ENCODE measurements at regions not wholly inside any gene's neighbourhood (a gene's known extent, or its start where the extent isn't known, plus 50 kb on each side); places are given as distances from the start of the nearest gene placed in this dataset.
A peak's percentile ranks its signal among the peaks of the same experiment; 100 is the strongest.

DNA sequence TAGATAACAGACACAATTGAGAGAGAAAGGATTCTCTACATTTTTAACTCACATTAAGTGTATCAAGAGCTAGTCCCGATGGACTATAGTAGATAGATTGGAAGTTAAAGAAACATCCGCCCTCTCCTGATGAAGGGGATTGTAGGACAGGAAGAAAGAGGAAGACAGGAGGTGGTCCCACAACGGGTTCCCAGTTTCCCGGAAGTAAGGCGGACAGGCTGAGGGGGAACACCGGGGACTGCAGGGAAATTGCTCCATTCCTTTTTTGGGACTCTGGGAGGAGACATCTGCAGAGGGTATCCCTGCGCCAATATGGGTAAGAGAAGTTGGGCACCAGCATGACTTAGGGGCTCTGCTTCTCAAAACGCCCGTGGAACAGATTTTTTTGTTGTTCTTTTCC lies 177.5 kb upstream of the ATF7IP start:
- H3K36me3 ChIP-seq = no peaks in the 10 kb centered on the region

DNA sequence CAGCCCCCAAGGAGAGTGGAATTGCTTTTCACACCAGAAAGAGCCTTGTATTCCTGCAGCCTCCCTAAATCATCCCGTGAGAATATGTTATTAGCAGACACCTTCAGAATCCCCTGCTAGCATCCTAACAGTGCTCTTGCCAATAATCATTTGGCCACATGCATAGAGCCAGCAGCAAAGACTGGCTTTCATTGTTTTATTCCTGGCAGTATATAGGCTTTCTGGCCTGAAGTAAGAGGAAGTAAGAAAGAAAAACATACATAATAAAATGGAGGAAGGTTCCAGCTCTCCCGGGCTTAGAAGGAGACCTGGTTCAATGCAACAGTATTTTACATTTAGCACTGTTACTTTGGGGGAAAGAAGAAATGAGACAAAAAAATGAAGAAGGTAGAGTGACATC lies 176.7 kb upstream of the ATF7IP start:
- H3K4me3 ChIP-seq = no peak overlapping the region
- no peaks in the 10 kb centered on the region for H3K9me3 ChIP-seq
- no peak overlapping the region for H3K27ac ChIP-seq
- intact Hi-C loops (cut with DNase I) = no loop called here
- no peaks in the 10 kb centered on the region for H3K27me3 ChIP-seq
- ATAC-seq (no peak), DNase-seq (no peak)
- H3K36me3 ChIP-seq = no peaks in the 10 kb centered on the region
- no peaks in the 10 kb centered on the region for H3K4me1 ChIP-seq
- TF ChIP-seq, protein P1, sequence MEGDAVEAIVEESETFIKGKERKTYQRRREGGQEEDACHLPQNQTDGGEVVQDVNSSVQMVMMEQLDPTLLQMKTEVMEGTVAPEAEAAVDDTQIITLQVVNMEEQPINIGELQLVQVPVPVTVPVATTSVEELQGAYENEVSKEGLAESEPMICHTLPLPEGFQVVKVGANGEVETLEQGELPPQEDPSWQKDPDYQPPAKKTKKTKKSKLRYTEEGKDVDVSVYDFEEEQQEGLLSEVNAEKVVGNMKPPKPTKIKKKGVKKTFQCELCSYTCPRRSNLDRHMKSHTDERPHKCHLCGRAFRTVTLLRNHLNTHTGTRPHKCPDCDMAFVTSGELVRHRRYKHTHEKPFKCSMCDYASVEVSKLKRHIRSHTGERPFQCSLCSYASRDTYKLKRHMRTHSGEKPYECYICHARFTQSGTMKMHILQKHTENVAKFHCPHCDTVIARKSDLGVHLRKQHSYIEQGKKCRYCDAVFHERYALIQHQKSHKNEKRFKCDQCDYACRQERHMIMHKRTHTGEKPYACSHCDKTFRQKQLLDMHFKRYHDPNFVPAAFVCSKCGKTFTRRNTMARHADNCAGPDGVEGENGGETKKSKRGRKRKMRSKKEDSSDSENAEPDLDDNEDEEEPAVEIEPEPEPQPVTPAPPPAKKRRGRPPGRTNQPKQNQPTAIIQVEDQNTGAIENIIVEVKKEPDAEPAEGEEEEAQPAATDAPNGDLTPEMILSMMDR (IDR thresholded peaks at IDR 0.05) = no peak

More for the DNA sequence above, 177.5 kb upstream of the ATF7IP start:
- no peak for ATAC-seq
- no peak for DNase-seq
- no peaks in the 10 kb centered on the region for H3K27me3 ChIP-seq
- no peaks in the 10 kb centered on the region for H3K9me3 ChIP-seq
- H3K4me3 ChIP-seq = no peak overlapping the region
- H3K27ac ChIP-seq = no peak overlapping the region
- TF ChIP-seq, protein P1 (IDR thresholded peaks at IDR 0.05) = no peak
- intact Hi-C loops (cut with DNase I) = no loop called here
- H3K4me1 ChIP-seq = no peaks in the 10 kb centered on the region

DNA sequence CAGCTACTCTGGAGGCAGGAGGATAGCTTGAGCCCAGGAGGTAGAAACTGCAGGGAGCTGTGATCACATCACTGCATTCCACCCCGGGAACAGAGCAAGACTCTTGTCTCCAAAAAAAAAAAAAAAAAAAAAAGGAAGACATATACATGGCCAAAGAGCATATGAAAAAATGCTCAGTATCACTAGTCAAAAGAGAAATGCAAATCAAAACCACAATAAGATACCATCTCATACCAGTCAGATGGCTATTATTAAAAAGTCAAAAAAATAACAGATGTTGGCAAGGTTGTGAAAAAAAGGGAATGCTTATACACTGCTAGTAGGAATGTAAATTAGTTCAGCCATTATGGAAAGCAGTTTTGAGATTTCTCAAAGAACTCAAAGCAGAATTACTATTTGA lies 174.8 kb upstream of the ATF7IP start:
- no peak for DNase-seq
- no peak for ATAC-seq
- intact Hi-C loops (cut with DNase I) = no loop called here
- TF ChIP-seq, protein P1 (IDR thresholded peaks at IDR 0.05) = no peak
- Histone ChIP-seq H3K27ac (no peak overlapping the region), H3K4me1 (no peaks in the 10 kb centered on the region), H3K36me3 (no peaks in the 10 kb centered on the region), H3K27me3 (no peaks in the 10 kb centered on the region), H3K4me3 (no peak overlapping the region), H3K9me3 (no peaks in the 10 kb centered on the region)

DNA sequence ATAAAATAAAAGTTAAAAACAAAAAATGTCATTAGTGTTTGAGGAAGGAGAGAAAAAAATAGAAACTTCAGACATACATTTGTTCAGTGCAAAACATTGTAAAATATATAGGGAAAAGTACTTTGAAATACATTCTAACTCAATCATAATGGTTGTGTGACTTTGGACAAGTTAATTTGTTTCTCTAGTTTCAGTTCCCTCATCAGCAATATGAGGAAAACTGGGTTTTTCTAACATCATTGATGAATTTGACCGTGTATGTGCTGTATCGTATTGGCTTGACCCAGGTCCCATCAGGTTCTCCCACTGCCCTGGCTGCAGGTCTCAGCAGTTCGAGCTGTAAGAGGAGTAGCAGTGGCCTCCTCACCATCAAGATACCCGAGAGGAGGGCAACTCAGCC lies 173.9 kb upstream of the ATF7IP start:
- DNase-seq (no peak), ATAC-seq (no peak)
- intact Hi-C loops (cut with DNase I) = no loop called here
- TF ChIP-seq, protein P1 (IDR thresholded peaks at IDR 0.05) = no peak
- Histone ChIP-seq H3K4me1 (no peaks in the 10 kb centered on the region), H3K36me3 (no peaks in the 10 kb centered on the region), H3K4me3 (no peak overlapping the region), H3K27ac (no peak overlapping the region), H3K27me3 (no peaks in the 10 kb centered on the region), H3K9me3 (no peaks in the 10 kb centered on the region)

DNA sequence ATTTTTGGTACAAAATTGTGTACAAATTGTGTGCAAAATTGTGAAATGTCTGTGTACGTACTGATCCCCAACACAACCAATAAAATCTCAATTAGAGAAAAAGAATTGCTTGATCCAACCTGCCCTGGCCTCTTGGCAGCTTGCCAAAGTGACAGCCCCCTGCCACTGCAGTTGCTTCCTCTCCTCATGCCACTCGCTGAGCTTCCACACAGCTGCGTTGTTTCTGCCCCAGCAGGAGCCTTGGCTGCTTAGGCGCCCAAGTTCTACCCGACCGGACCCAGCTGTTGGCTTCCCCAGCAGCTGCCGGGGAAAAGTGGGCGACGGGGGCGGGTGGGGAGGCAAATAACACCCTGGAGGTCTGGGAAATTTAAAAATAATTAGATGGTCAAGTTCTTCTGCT lies 171.8 kb upstream of the ATF7IP start:
- Histone ChIP-seq H3K27ac (no peak overlapping the region), H3K4me1 (no peaks in the 10 kb centered on the region), H3K9me3 (no peaks in the 10 kb centered on the region), H3K27me3 (no peaks in the 10 kb centered on the region), H3K36me3 (no peaks in the 10 kb centered on the region), H3K4me3 (no peak overlapping the region)
- DNase-seq (peak; percentile 65), ATAC-seq (no peak)
- TF ChIP-seq, protein P1 (IDR thresholded peaks at IDR 0.05) = no peak
- intact Hi-C loops (cut with DNase I) = no loop called here

DNA sequence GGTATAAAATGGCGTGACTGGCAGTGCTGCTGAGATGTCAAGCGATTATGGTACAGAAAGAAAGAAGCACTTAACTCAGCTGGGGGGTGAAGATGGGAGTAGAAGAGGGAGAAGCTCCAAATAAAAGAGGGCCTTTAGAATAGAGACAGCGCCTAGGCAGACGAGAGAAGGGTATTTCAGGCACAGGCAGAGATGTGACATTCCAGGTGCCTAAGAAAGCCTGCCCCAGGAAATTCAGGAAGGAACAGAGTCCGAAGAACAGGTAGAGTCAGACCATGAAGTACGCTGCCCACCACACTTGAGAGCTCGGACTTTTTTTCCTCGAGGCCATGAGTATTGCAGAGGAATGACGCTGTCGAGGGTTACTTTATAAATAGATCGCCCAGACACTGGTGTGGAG lies 170.9 kb upstream of the ATF7IP start:
- no peak overlapping the region for H3K27ac ChIP-seq
- H3K27me3 ChIP-seq = no peaks in the 10 kb centered on the region
- ATAC-seq (no peak), DNase-seq (no peak)
- no peaks in the 10 kb centered on the region for H3K4me1 ChIP-seq
- intact Hi-C loops (cut with DNase I) = no loop called here
- no peak overlapping the region for H3K4me3 ChIP-seq
- TF ChIP-seq, protein P1 (IDR thresholded peaks at IDR 0.05) = no peak
- H3K36me3 ChIP-seq = no peaks in the 10 kb centered on the region
- no peaks in the 10 kb centered on the region for H3K9me3 ChIP-seq
